Transverse colon (tissue), 3 donors: ENCODE measurements at regions not wholly inside any gene's neighbourhood (a gene's known extent, or its start where the extent isn't known, plus 50 kb on each side); places are given as distances from the start of the nearest gene placed in this dataset.
"Not testable (repeated sequence)": the region's sequence is repeated elsewhere in the genome, so short reads cannot be mapped to it uniquely, and the experiment has no call there.

ENCODE experiments used
- CTCF ChIP-seq, 5 experiments: fragments of 200-600 bp in 3 of 5; fragments of 450-650 bp in 2 of 5; sonication (generic) in 3 of 5; IDR thresholded peaks; 1 replicate in 2 of 5; 2 replicates in 3 of 5; pipeline ENCODE4 v1.5.1; 2016 to 2017; ENCODE audit warnings: antibody characterized with exemption in 5 of 5, inconsistent platforms in 3 of 5, mild to moderate bottlenecking in 2 of 5, moderate library complexity in 1 of 5
- POLR2A ChIP-seq: fragments of 450-650 bp; IDR thresholded peaks from one replicate; pipeline ENCODE4 v1.6.1; 2016; ENCODE audit warnings: antibody characterized with exemption, mild to moderate bottlenecking, moderate library complexity

DNA sequence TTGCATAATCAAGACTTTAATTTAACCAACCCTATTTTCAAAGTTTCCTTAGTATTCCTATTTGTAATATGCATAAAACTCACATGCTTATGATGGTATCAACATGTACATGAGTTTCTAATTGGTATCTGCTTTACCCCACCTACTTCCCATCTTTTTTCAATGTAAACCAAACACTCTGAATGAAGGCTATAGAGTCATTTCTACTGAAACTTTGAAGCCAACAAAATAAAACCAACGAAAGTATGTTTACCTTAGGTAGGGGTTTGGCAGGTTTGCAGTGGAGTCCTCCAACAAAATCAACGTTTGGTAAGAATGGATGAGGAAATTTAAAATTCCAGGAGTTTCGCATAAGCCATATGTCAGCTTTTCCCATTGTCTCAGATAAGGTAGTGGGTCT lies 66.4 kb upstream of the UGT2A3 start:
- not testable (repeated sequence) for TF ChIP-seq POLR2A; CTCF (IDR thresholded peaks at IDR 0.05)
